NCI-H82 treated with DMSO at 0.1 percent for 48 hours (cell line): ENCODE measurements at regions not wholly inside any gene's neighbourhood (a gene's known extent, or its start where the extent isn't known, plus 50 kb on each side); places are given as distances from the start of the nearest gene placed in this dataset.

ENCODE experiments used
- DNase-seq: peaks from one replicate; lab custom pipeline; 2025; ENCODE audit not compliant: unreplicated experiment; lab: John Stamatoyannopoulos, UW

GRCh38 chr2:186068139-186068801 lies 329.7 kb downstream of the FSIP2 start:
- peak; percentile 69 for DNase-seq

GRCh38 chr2:186069676-186070075 lies 331.1 kb downstream of the FSIP2 start:
- no peak for DNase-seq

GRCh38 chr2:186085226-186085625 lies 346.6 kb downstream of the FSIP2 start:
- no peak for DNase-seq

- DNase-seq = no peak
Measured at GRCh38 chr2:186093174-186093573, 354.6 kb downstream of the FSIP2 start.

DNA sequence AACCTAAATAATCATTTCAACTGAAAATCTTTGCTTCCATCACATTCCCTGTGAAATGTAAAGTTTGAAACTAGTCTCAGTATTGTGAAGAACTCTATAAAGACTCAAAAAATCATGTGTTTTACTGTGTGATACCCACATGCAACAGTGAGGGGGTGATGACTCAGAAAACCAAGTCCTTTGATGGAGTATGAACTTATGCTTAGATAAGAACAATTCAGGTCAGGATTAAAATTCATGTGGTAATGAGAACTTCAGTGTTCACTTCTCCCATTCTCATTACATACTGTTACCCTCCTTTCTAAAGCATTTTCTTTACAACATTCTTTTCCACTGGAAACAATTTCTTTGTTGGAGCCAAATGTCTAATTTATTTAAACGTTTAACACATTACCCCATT lies 360.2 kb downstream of the FSIP2 start:
- no peak for DNase-seq

- DNase-seq = no peak
Measured at GRCh38 chr2:186099826-186100225, 361.2 kb downstream of the FSIP2 start.

DNA sequence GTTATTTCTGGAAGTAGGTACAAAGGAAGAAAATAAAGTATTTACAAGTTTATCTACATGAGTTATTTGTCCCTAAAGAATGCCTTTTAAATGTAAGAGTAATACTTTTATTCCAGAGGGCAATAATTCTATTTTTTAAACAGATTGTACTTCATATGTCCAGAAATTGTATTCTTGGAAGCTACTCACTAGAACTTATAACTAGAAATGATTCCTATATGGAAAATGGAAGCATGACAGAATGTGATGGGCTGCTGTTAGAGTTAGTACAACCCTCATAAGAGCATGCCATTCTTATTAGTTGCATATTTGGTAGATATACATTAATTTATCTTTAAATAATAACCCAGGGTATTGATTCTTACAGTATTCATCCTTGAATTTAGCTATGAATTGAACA lies 362.0 kb downstream of the FSIP2 start:
- no peak for DNase-seq

DNA sequence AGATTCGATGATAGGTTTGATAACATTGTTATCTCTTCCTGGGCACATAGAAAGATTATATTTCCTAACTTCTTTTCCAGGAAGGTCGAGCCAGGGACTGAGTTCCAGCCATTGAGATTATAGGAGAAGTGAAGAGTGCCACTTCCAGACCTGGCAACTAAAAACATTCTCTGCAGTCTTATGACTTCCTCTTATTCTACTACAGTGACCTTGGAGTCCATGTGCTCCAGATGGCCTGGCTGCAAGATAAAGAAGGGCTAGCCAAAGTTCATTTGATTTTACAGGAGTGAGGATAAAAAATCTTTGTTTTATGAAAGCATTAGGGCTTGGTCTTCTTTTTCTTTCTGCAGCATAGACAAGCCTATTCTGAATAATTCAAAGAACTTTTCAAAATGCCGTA lies 363.0 kb downstream of the FSIP2 start:
- DNase-seq = no peak

DNA sequence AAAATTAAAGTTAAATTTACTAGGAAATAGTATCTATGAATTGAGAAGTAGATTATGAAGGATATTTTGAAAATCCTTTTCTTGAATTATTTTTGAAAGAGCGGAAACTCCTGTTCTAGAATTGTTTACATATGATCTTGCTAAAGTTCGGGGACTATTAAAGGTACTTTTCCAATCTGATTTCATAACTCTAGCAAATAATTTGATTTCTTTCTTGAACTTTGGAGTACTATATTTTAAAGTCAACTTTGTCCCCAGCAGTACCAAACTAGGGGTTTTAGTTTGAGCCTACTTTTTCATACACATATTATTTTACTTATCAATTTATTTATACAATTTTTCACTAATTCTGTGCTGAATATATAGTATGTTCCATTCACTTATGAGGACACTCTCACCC lies 364.7 kb downstream of the FSIP2 start:
- DNase-seq = no peak

GRCh38 chr2:186105016-186105724 lies 366.6 kb downstream of the FSIP2 start:
- DNase-seq = no peak

DNA sequence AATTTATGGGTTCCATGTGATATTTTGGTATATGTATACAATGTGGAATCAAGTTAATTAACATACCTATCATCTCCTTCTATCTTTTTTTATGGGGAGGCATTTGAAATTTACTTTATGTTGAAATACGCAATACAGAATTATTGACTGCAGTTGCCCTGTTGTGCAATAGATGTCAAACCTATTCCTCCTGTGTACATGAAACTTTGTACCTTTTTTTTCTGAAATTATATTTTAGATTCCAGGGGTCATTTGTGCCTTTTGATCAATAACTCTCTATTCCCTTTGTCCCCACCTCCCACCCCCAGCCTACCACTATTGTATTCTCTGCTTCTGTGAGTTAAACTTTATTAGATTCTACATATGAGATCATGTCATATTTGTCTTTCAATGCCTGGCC lies 369.9 kb downstream of the FSIP2 start:
- no peak for DNase-seq

DNA sequence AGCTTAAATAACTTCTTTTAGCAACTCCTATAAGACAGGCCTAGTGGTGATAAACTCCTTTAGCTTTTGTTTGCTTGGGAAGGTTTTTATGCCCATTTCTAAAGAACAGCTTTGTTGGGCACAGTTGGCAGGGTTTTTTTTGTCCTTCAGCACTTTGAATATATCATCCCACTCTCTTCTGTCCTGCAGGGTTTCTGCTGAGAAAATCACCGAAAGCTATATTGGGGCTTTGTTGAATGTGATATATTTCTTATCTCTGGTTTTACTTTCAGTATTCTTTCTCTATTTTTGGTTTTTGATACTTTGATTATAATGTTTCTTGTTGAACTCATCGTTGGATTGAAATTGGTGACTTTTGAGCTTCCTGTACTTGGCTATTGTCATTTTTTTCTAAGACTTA lies 372.8 kb upstream of the ZC3H15 start:
- no peak for DNase-seq

DNA sequence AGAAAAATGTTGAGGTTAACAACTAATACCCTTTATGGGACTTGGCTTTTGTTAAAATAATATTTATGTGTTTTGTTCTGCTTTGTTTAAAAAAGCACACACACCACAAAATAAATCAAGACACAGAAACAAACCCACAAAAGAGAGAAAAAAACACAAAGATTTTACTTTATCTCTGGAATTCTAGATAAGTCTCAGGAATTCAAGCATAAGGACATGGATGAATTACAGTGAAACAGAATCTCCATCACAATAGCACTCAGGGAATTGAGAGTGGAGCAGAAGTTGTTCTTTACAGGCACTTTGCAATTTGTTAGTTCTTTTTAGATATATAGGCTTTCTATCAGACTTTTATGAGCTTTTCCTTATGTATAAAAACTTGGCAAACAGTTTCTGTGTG lies 360.9 kb upstream of the ZC3H15 start:
- DNase-seq = no peak

GRCh38 chr2:186125625-186126024 lies 360.4 kb upstream of the ZC3H15 start:
- no peak for DNase-seq

DNA sequence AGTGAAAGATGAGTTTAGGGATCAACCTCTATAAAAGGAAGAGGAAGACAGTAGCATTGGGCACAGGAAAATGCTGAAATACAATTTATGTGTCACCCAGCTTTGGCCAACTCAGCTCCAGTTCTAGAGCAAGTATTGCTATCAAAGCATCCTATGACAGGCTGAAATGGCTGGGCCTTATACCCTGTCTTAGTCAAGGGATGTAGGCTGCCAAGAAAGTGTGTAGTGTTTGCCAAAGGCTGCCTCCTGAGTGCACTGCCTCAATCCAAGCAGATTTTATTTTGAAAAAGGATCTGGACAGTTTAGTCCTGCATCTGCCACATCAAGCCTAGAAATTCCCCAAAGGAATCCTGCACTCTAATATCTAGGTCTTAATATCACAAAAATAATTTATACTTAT lies 359.9 kb upstream of the ZC3H15 start:
- no peak for DNase-seq

DNA sequence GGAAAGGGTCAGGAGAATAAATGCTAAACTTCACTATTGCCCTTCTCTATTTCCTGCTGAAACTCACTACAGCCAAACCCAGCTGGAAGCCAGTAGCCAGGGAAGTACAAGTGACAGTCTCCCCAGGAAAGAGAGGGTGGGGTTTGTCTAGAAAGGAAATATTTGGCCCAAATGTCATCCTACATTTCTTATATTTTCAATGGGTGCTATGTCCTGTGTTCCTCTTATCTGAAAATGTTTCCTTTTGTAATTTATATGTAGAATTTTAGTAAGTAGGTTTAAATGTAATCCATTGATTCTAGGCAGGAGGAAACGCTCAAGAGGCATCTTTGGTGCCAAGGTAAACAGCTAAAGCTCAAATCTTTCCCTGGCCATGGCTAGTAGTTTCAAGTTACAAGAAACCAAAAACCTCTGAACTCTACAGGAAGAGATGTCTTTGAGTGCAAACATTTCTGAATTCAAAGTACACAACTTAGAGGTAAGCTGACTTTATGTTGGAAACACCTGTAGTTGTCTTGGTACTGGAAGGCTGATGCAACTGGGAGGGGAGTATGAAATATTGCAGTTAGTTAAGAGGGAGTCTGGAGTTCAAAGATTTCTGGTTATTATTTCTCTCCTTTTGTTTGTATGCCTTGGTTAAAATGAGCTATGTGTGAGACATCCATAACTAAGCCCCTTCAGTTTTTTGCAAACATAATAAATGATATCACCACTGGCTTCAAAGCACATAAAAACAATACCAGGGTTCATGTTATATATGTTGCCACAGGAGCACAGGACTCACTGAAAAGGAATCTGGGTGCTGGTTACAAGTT lies 356.1 kb upstream of the ZC3H15 start:
- DNase-seq = no peak

DNA sequence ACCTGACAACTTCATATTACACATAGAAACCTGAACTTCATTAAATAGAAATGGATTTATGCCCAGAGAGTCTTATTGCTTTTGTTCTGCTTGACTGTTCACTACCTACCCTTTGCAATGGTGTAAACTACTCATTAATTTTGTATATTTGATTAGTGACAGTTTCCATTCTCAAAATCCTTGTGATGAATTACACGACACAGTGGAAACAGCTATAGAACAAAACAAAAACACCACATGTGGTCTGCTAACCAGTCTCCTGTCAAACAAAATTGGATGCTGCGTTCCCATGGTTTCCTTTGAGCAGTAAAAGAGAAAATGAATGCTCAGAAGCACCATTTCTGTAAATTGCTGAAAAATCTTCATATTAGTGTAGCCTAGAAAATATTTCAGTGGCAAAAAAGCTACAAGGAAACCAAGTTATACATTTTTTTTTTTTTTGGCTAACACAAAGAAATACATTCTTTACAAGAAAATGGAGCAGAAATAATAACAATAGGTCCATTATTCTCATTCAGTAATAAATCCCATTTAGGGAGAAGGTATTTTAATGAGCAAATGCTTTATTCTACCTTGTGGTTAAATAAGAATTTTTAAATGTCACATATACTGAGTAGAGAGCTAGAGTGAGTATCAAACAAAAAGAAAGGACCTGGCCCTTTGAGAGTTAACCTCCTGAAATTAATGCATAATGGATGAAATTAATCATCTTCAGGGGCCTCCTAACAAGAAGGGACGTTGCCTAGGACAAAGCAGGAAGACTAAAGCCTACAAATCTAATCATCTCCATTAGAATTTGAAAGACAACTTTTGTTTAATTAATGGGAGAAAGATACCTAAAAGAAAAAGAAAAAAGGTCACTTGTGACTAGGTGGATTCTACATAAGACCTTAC lies 355.1 kb upstream of the ZC3H15 start:
- no peak for DNase-seq

- no peak for DNase-seq
Measured at GRCh38 chr2:186135686-186136085, 350.4 kb upstream of the ZC3H15 start.

- DNase-seq = no peak
Measured at GRCh38 chr2:186136860-186137259, 349.2 kb upstream of the ZC3H15 start.

GRCh38 chr2:186138845-186139244 lies 347.2 kb upstream of the ZC3H15 start:
- DNase-seq = no peak

DNA sequence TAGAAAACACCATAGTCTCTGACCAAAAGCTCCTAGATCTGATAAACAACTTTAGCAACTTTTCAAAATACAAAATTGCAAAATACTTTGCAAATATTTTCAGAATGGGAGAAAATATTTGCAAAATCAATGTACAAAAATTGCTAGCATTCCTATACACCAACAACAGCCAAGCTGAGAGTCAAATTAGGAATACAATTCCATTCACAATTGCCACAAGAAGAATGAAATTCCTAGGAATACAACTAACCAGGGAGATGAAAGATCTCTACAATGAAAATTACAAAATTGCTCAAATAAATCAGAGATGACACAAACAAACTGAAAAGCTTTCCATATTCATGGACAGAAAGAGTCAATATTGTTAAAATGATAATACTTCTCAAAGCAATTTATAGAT lies 327.0 kb upstream of the ZC3H15 start:
- no peak for DNase-seq
